HEK293 (cell line): ENCODE measurements at regions not wholly inside any gene's neighbourhood (a gene's known extent, or its start where the extent isn't known, plus 50 kb on each side); places are given as distances from the start of the nearest gene placed in this dataset.

Experiments used
- KLF16 ChIP-seq: fragments of 450-650 bp; formaldehyde crosslinking; IDR thresholded peaks from 2 replicates; pipeline ENCODE4 v1.5.1; 2017; ENCODE audit warnings: missing biosample characterization, missing genetic modification characterization
- SETDB1 ChIP-seq: IDR thresholded peaks from one replicate; pipeline ENCODE4 v1.6.1; 2017; ENCODE audit warnings: mild to moderate bottlenecking, low read length, moderate library complexity, mixed read lengths; ENCODE audit not compliant: insufficient read length

GRCh38 chr5:158431369-158432029 is 572.6 kb upstream of the CLINT1 start:
- TF ChIP-seq KLF16 (tag by site-specific recombination) (no peak), SETDB1 (no peak)
